ENCODE measurements at regions not wholly inside any gene's neighbourhood (a gene's known extent, or its start where the extent isn't known, plus 50 kb on each side); places are given as distances from the start of the nearest gene placed in this dataset.
A peak's percentile ranks its signal among the peaks of the same experiment; 100 is the strongest.
"Not testable (repeated sequence)": the region's sequence is repeated elsewhere in the genome, so short reads cannot be mapped to it uniquely, and the experiment has no call there.

DNA sequence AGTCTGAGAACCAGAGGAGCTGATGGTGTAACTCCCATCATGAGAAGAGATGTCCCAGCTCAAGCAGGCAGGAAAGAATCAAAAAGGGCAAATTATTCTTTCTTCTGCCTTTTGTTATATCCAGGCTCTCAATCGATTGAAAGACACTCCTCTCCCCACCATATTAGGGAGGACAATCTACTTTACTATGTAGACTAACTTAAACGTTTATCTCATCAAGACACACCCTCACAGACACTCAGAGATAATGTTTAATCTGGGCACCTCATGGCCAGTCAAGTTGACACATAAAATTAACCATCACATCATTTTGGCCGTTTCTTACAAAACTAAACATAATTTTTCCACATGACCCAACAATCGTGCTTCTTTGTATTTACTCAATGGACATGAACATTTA, 534.3 kb upstream of the RORB start:
- TF ChIP-seq, protein P1, sequence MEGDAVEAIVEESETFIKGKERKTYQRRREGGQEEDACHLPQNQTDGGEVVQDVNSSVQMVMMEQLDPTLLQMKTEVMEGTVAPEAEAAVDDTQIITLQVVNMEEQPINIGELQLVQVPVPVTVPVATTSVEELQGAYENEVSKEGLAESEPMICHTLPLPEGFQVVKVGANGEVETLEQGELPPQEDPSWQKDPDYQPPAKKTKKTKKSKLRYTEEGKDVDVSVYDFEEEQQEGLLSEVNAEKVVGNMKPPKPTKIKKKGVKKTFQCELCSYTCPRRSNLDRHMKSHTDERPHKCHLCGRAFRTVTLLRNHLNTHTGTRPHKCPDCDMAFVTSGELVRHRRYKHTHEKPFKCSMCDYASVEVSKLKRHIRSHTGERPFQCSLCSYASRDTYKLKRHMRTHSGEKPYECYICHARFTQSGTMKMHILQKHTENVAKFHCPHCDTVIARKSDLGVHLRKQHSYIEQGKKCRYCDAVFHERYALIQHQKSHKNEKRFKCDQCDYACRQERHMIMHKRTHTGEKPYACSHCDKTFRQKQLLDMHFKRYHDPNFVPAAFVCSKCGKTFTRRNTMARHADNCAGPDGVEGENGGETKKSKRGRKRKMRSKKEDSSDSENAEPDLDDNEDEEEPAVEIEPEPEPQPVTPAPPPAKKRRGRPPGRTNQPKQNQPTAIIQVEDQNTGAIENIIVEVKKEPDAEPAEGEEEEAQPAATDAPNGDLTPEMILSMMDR (IDR thresholded peaks at IDR 0.05; ENCODE audit: insufficient read depth, low read depth, low read length) = no peak
- no peak for DNase-seq (ENCODE audit: low read depth)
- H3K4me3 ChIP-seq (ENCODE audit: low read depth, low read length) = no peak overlapping the region

GRCh38 chr9:73969936-73970335, 527.2 kb upstream of the RORB start:
- no peak overlapping the region for H3K4me3 ChIP-seq (ENCODE audit: low read depth, low read length)
- DNase-seq (ENCODE audit: low read depth) = no peak
- TF ChIP-seq, protein P1 (IDR thresholded peaks at IDR 0.05; ENCODE audit: insufficient read depth, low read depth, low read length) = no peak

DNA sequence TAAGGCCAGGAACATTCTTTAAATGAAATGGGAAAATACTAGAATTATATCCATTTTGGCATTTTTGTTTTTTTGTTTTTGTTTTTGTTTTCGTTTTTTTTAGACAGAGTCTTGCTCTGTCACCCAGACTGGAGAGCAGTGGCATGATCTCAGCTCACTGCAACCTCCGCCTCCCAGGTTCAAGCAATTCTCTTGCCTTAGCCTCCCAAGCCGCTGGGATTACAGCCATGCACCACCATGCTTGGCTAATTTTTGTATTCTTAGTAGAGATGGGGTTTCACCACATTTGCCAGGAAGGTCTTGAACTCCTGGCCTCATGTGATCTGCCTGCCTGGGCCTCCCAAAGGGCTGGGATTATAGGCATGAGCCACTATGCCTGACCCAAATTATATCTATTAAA, 520.7 kb upstream of the RORB start:
- DNase-seq (ENCODE audit: low read depth); H3K4me3 ChIP-seq (ENCODE audit: low read depth, low read length): not testable (repeated sequence)

DNA sequence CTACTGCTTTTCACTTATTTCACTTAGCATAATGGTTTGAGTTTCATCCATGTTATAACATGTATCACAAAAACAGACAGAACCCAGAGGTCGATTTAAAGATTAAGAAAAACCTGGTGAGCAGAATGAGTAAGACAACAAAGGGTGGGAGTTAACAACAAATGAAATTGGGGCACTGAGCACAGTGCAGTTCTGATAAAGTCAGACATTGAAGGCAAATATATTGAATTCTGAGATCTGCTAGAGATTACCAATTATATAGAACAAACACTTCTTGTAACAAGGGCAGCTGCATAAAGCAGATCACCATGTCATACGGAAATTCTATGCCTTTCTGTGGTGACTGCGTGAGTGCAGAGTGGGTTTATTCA, 517.3 kb upstream of the RORB start:
- DNase-seq (ENCODE audit: low read depth) = no peak
- TF ChIP-seq, protein P1 (IDR thresholded peaks at IDR 0.05; ENCODE audit: insufficient read depth, low read depth, low read length) = no peak
- no peak overlapping the region for H3K4me3 ChIP-seq (ENCODE audit: low read depth, low read length)

DNA sequence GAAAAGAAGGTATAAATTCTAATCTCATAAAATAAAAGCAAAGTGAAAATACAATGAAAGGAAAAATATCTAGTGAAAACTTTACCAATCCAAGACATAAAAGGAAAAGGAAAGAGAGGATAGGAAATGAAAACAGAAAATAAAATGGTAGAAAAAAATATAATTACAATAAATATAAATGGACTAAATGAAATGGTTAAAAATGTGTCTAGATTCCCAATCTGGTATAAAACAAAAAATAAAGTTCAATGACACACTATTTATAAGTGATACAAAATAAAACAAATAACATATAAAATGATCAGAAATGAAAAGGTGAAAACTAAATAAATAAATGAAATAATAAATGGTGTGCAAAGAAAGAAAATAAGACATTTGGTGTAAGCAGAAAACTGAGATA, 516.4 kb upstream of the RORB start:
- no peak for DNase-seq (ENCODE audit: low read depth)
- TF ChIP-seq, protein P1 (IDR thresholded peaks at IDR 0.05; ENCODE audit: insufficient read depth, low read depth, low read length) = no peak
- H3K4me3 ChIP-seq (ENCODE audit: low read depth, low read length) = no peak overlapping the region

DNA sequence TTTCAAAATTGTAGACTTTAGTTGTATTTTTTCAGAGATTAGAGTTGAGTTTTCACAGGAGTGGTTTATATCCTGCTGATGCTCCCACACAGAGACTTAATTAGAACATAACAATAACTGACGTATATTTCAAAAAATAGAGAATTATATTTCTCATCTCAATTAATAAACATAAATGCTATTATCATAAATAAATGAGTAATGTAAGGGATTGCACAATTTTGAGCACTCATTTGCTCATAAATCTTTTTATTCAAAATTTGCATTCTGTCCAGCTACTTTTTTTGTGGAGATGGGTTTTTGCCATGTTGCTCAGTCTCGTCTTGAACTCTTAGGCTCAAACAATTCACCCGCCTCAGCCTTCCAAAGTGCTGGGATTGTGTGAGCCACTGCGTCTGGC, 515.7 kb upstream of the RORB start:
- TF ChIP-seq, protein P1 (IDR thresholded peaks at IDR 0.05; ENCODE audit: insufficient read depth, low read depth, low read length) = no peak
- peak; percentile 50 for DNase-seq (ENCODE audit: low read depth)
- H3K4me3 ChIP-seq (ENCODE audit: low read depth, low read length) = no peak overlapping the region

DNA sequence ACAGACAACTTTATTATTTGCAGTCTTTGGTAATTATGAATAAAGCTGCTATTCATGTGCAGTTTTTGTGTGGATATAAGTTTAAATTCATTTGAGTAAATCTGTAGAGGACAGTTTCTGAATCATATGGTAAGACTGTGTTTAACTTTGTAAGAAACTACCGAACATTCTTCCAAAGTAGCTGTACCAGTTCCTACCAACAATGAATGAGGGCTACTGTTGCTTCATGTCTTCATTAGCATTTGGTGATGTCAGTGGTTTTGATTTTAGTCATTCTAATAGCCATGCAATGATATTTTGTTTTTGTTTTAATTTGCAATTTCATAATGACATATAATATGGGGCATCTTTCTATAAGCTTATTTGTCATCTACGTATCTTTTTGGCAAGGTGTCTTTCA, 501.3 kb upstream of the RORB start:
- no peak overlapping the region for H3K4me3 ChIP-seq (ENCODE audit: low read depth, low read length)
- no peak for DNase-seq (ENCODE audit: low read depth)
- TF ChIP-seq, protein P1 (IDR thresholded peaks at IDR 0.05; ENCODE audit: insufficient read depth, low read depth, low read length) = no peak

All from fibroblast of villous mesenchyme (primary cell).